H1 (cell line): ENCODE measurements at regions not wholly inside any gene's neighbourhood (a gene's known extent, or its start where the extent isn't known, plus 50 kb on each side); places are given as distances from the start of the nearest gene placed in this dataset.

Experiments used
- CTCF ChIA-PET: fragments of 300-600 bp; sonication (Branson Sonifier 250); formaldehyde crosslinking; loops from one replicate; lab custom pipeline; 2021; ENCODE audit not compliant: partially characterized antibody; lab: Charles Lee
- POLR2A ChIA-PET: fragments of 300-600 bp; sonication (Branson Sonifier 250); formaldehyde crosslinking; loops from one replicate; lab custom pipeline; 2021; ENCODE audit warnings: inconsistent platforms; ENCODE audit not compliant: partially characterized antibody; lab: Charles Lee
- DNase-seq, 2 experiments: peaks; one replicate each; pipeline versions ENCODE4 v3.0.0 to v3.0.0-alpha.2; 2010 to 2022; ENCODE audit warnings: low spot score in 2 of 2, low read depth in 1 of 2, mixed read lengths in 1 of 2
- FAIRE-seq: peaks from 2 replicates; lab custom pipeline; 2011; peaks lifted over from hg19 to GRCh38; lab: Jason Lieb, UNC
- H2AFZ ChIP-seq: 2 replicates; pipeline ENCODE4 v1.8.1; 2012; ENCODE audit warnings: low read length, inconsistent platforms
- H2AK5ac ChIP-seq: 2 replicates; pipeline ENCODE4 v1.6.1; 2013; ENCODE audit warnings: low read depth, low read length
- H2BK120ac ChIP-seq: replicated peaks from 2 replicates; pipeline ENCODE3; 2013; ENCODE audit warnings: low read depth, low read length, inconsistent platforms
- H2BK12ac ChIP-seq: 2 replicates; pipeline ENCODE4 v1.6.1; 2013; ENCODE audit warnings: low read depth, low read length
- H2BK15ac ChIP-seq: 2 replicates; pipeline ENCODE4 v1.6.1; 2013; ENCODE audit warnings: low read length
- H2BK20ac ChIP-seq: 2 replicates; pipeline ENCODE4 v1.6.1; 2013; ENCODE audit warnings: low read length
- H2BK5ac ChIP-seq: 2 replicates; pipeline ENCODE4 v1.6.1; 2013; ENCODE audit warnings: low read depth, low read length
- H3K14ac ChIP-seq: 2 replicates; pipeline ENCODE4 v1.6.1; 2013; ENCODE audit warnings: inconsistent platforms; ENCODE audit not compliant: insufficient read length
- H3K18ac ChIP-seq: 2 replicates; pipeline ENCODE4 v1.6.1; 2013; ENCODE audit warnings: low read length; ENCODE audit errors: extremely low read depth
- H3K23ac ChIP-seq: 2 replicates; pipeline ENCODE4 v1.6.1; 2013; ENCODE audit warnings: inconsistent platforms; ENCODE audit not compliant: insufficient read length
- H3K23me2 ChIP-seq: 2 replicates; pipeline ENCODE4 v1.6.1; 2013; ENCODE audit warnings: low read depth, low read length
- H3K27ac ChIP-seq: 2 replicates; pipeline ENCODE4 v1.6.1; 2011; ENCODE audit warnings: low read depth, low read length, inconsistent platforms
- H3K27me3 ChIP-seq, 4 experiments: replicated peaks in 1 of 4; 1 replicate in 1 of 4; 2 replicates in 3 of 4; pipeline versions ENCODE4 v1.6.1 to v1.8.1; 2011 to 2013; ENCODE audit warnings: low read length in 3 of 4, mild to moderate bottlenecking in 3 of 4, inconsistent platforms in 2 of 4, mixed read lengths in 2 of 4, moderate library complexity in 1 of 4; ENCODE audit not compliant: control insufficient read depth in 3 of 4, insufficient read depth in 3 of 4; ENCODE audit errors: extremely low read depth in 1 of 4
- H3K36me3 ChIP-seq, 4 experiments: 2 replicates each; pipeline versions ENCODE4 v1.6.1 to v1.8.1; 2011 to 2013; ENCODE audit warnings: mild to moderate bottlenecking in 4 of 4, low read length in 3 of 4, moderate library complexity in 2 of 4, control low read depth in 1 of 4, inconsistent platforms in 1 of 4; ENCODE audit not compliant: insufficient read depth in 4 of 4, control insufficient read depth in 2 of 4
- H3K4ac ChIP-seq: replicated peaks from 2 replicates; pipeline ENCODE3; 2013; ENCODE audit warnings: low read length, low read depth, mixed read lengths, inconsistent platforms; ENCODE audit not compliant: insufficient read length
- H3K4me1 ChIP-seq, 4 experiments: replicated peaks in 1 of 4; 1 replicate in 1 of 4; 2 replicates in 3 of 4; pipeline versions ENCODE4 v1.6.1 to v1.8.1; 2011 to 2013; ENCODE audit warnings: low read length in 3 of 4, inconsistent platforms in 2 of 4, mixed read lengths in 1 of 4; ENCODE audit not compliant: insufficient read depth in 4 of 4, control insufficient read depth in 3 of 4
- H3K4me2 ChIP-seq, 2 experiments: 2 replicates each; pipeline versions ENCODE4 v1.6.1 to v1.8.1; 2011 to 2013; ENCODE audit warnings: low read depth in 2 of 2, low read length in 2 of 2, control low read depth in 1 of 2, inconsistent platforms in 1 of 2, mild to moderate bottlenecking in 1 of 2; ENCODE audit not compliant: insufficient read depth in 1 of 2
- H3K4me3 ChIP-seq, 4 experiments: fragments of 200-600, 300-600 bp in 1 of 4; sonication (generic), shearing (Covaris generic), sonication (Bioruptor Twin) in 1 of 4; 2 replicates each; pipeline versions ENCODE4 v1.5.1 to v1.8.1; 2011 to 2016; ENCODE audit warnings: low read length in 4 of 4, low read depth in 3 of 4, control low read depth in 2 of 4, inconsistent platforms in 2 of 4, mild to moderate bottlenecking in 2 of 4, mixed read lengths in 1 of 4, moderate library complexity in 1 of 4; ENCODE audit not compliant: insufficient read depth in 2 of 4; ENCODE audit errors: extremely low read depth in 1 of 4
- H3K56ac ChIP-seq: replicated peaks from 2 replicates; pipeline ENCODE3; 2013; ENCODE audit warnings: low read depth, mild to moderate bottlenecking, mixed read lengths, low read length, inconsistent platforms; ENCODE audit not compliant: insufficient read length
- H3K79me1 ChIP-seq: 2 replicates; pipeline ENCODE4 v1.6.1; 2013; ENCODE audit warnings: low read depth, low read length, control low read depth
- H3K79me2 ChIP-seq, 2 experiments: 2 replicates each; pipeline versions ENCODE4 v1.6.1 to v1.8.1; 2012 to 2013; ENCODE audit warnings: low read length in 2 of 2, mild to moderate bottlenecking in 2 of 2, inconsistent platforms in 1 of 2; ENCODE audit not compliant: insufficient read depth in 2 of 2, control insufficient read depth in 1 of 2
- H3K9ac ChIP-seq, 4 experiments: replicated peaks in 1 of 4; 1 replicate in 1 of 4; 2 replicates in 3 of 4; pipeline versions ENCODE4 v1.6.1 to v1.8.1; 2011 to 2013; ENCODE audit warnings: low read depth in 3 of 4, low read length in 3 of 4, control low read depth in 2 of 4, mild to moderate bottlenecking in 2 of 4, moderate library complexity in 2 of 4, inconsistent platforms in 1 of 4; ENCODE audit errors: extremely low read depth in 1 of 4
- H3K9me3 ChIP-seq, 2 experiments: 2 replicates each; pipeline versions ENCODE4 v1.6.1 to v1.8.1; 2012 to 2013; ENCODE audit warnings: mild to moderate bottlenecking in 2 of 2, moderate library complexity in 2 of 2, control low read depth in 1 of 2, inconsistent platforms in 1 of 2, low read depth in 1 of 2, low read length in 1 of 2, mixed read lengths in 1 of 2; ENCODE audit not compliant: insufficient read depth in 2 of 2
- H4K20me1 ChIP-seq, 2 experiments: replicated peaks in 1 of 2; 2 replicates each; pipeline versions ENCODE3 to v1.8.1; 2011 to 2013; ENCODE audit warnings: inconsistent platforms in 2 of 2, low read length in 2 of 2, mild to moderate bottlenecking in 1 of 2; ENCODE audit not compliant: insufficient read depth in 2 of 2, control insufficient read depth in 1 of 2
- H4K5ac ChIP-seq: 2 replicates; pipeline ENCODE4 v1.6.1; 2013; ENCODE audit warnings: low read length, low read depth, mixed read lengths, inconsistent platforms; ENCODE audit not compliant: insufficient read length
- H4K8ac ChIP-seq: 2 replicates; pipeline ENCODE4 v1.8.0; 2013; ENCODE audit warnings: mild to moderate bottlenecking, moderate library complexity, low read length, inconsistent platforms; ENCODE audit not compliant: insufficient read depth; ENCODE audit errors: extremely low read depth
- H4K91ac ChIP-seq: replicated peaks from 2 replicates; pipeline ENCODE3; 2013; ENCODE audit warnings: low read length, mixed read lengths, inconsistent platforms; ENCODE audit not compliant: insufficient read length
- CHD2 ChIP-seq: IDR thresholded peaks from 2 replicates; pipeline ENCODE4 v1.6.1; 2012; ENCODE audit warnings: low read length, improper control_type of control experiment
- CTBP2 ChIP-seq: IDR thresholded peaks from 2 replicates; pipeline ENCODE4 v1.7.0; 2011; ENCODE audit warnings: borderline replicate concordance, mild to moderate bottlenecking, moderate library complexity, mixed read lengths, low read length; ENCODE audit not compliant: insufficient read depth, insufficient read length
- GTF2F1 ChIP-seq: IDR thresholded peaks from 2 replicates; pipeline ENCODE4 v1.6.1; 2012; ENCODE audit warnings: low read depth, low read length, improper control_type of control experiment, borderline replicate concordance
- JUN ChIP-seq: IDR thresholded peaks from 2 replicates; pipeline ENCODE4 v1.6.1; 2011; ENCODE audit warnings: low read depth, mild to moderate bottlenecking, improper control_type of control experiment, low read length
- NRF1 ChIP-seq: IDR thresholded peaks from 2 replicates; pipeline ENCODE4 v1.6.1; 2011; ENCODE audit warnings: mild to moderate bottlenecking, low read depth, low read length, improper control_type of control experiment
- SP2 ChIP-seq: IDR thresholded peaks from 2 replicates; pipeline ENCODE4 v1.6.1; 2012; ENCODE audit warnings: mild to moderate bottlenecking, low read length, inconsistent platforms
- WGBS, 2 experiments: shearing (Covaris generic) in 1 of 2; methylation state at CpG; one replicate each; pipeline versions ENCODE4 v1.1.6 to v1.1.7; 2013 to 2015; ENCODE audit warnings: low lambda C conversion rate in 2 of 2, mixed read lengths in 2 of 2, inconsistent platforms in 1 of 2, low coverage in 1 of 2, missing lambda C conversion rate in 1 of 2; ENCODE audit not compliant: insufficient replicate concordance in 2 of 2, insufficient coverage in 1 of 2, insufficient read length in 1 of 2; ENCODE audit errors: extremely low coverage in 1 of 2, missing lambda C conversion rate in 1 of 2; 5-methylcytosine and 5-hydroxymethylcytosine counted together

DNA sequence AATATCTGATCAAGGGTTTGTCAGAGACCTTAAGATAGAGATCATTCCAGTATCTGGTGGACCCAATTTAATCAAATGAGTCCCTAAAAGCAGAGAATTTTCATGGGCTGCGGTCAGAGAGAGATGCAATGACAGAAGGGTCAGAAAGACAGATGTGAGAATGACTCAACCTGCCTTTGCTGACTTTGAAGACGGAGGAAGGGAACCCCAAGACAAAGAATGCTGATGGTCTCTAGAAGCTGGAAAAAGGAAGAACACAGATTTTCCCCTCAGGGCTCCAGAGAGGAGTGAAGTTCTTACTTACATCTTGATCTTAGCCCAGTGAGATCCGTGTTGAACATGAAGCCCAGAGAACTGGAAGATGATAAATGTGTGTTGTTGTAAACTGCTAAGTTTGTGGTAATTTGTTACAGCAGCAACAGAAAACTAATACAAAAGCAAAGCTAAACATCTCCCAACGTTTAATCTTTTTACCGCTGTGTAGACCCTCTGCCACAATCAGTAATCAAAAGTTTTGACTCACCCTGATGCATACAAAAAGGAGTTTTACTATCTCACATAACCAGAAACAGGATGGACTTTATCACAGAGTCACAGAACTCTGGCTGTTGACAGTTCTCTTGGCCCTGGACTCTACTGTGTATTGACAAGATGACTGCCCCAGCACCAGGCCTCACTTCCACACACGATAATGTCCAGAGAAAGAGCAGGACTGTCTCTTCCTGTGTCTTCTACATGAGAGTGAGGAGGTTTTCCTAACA lies 70.2 kb upstream of the MAGEB2 start:
- H3K79me2 ChIP-seq, result no peaks in the 10 kb centered on the region
- no peaks in the 10 kb centered on the region for H4K20me1 ChIP-seq
- H2AK5ac ChIP-seq, result no peak overlapping the region
- H4K8ac ChIP-seq, result no peak overlapping the region
- H3K9me3 ChIP-seq, result peaks cover 0 to 8% of the 10 kb centered on the region in 2 experiments; a peak in 1 of 4 replicates
- no peak overlapping the region for H2BK5ac ChIP-seq
- no peaks in the 10 kb centered on the region for H3K36me3 ChIP-seq
- H3K4me3 ChIP-seq, result no peak overlapping the region
- WGBS, 2 experiments, result 95% methylated on average over 5 of the region's 6 CpGs; no CpG with 5 or more reads in 1 of the 2 experiments
- FAIRE-seq (no peak), DNase-seq (no peak)
- H3K9ac ChIP-seq, result no peak overlapping the region
- H3K4ac ChIP-seq, result no peak overlapping the region
- no peak overlapping the region for H3K4me2 ChIP-seq
- H3K23me2 ChIP-seq, result no peaks in the 10 kb centered on the region
- no peak overlapping the region for H2BK15ac ChIP-seq
- no peak overlapping the region for H4K91ac ChIP-seq
- H2BK120ac ChIP-seq, result no peak overlapping the region
- H2AFZ ChIP-seq, result no peak overlapping the region
- CTCF ChIA-PET, result interaction anchor here (0.8 to 2.2 kb wide), 4 partner anchors 51 to 102 kb away, joined by 3 to 7 read pairs (median 3); no protein-coding TSS in a partner anchor
- no peak overlapping the region for H3K18ac ChIP-seq
- no peak overlapping the region for H3K56ac ChIP-seq
- H3K79me1 ChIP-seq, result no peaks in the 10 kb centered on the region
- no peak overlapping the region for H3K23ac ChIP-seq
- no peaks in the 10 kb centered on the region for H3K4me1 ChIP-seq
- H2BK20ac ChIP-seq, result no peak overlapping the region
- POLR2A ChIA-PET, result no interaction called here
- H4K5ac ChIP-seq, result no peak overlapping the region
- H3K27ac ChIP-seq, result no peak overlapping the region
- H3K14ac ChIP-seq, result no peak overlapping the region
- no peaks in the 10 kb centered on the region for H3K27me3 ChIP-seq
- H2BK12ac ChIP-seq, result no peak overlapping the region
- TF ChIP-seq CHD2 (no peak), NRF1 (no peak), SP2 (no peak), JUN (no peak), CTBP2 (no peak), GTF2F1 (no peak)
